ENCODE measurements at regions not wholly inside any gene's neighbourhood (a gene's known extent, or its start where the extent isn't known, plus 50 kb on each side); places are given as distances from the start of the nearest gene placed in this dataset.

DNA sequence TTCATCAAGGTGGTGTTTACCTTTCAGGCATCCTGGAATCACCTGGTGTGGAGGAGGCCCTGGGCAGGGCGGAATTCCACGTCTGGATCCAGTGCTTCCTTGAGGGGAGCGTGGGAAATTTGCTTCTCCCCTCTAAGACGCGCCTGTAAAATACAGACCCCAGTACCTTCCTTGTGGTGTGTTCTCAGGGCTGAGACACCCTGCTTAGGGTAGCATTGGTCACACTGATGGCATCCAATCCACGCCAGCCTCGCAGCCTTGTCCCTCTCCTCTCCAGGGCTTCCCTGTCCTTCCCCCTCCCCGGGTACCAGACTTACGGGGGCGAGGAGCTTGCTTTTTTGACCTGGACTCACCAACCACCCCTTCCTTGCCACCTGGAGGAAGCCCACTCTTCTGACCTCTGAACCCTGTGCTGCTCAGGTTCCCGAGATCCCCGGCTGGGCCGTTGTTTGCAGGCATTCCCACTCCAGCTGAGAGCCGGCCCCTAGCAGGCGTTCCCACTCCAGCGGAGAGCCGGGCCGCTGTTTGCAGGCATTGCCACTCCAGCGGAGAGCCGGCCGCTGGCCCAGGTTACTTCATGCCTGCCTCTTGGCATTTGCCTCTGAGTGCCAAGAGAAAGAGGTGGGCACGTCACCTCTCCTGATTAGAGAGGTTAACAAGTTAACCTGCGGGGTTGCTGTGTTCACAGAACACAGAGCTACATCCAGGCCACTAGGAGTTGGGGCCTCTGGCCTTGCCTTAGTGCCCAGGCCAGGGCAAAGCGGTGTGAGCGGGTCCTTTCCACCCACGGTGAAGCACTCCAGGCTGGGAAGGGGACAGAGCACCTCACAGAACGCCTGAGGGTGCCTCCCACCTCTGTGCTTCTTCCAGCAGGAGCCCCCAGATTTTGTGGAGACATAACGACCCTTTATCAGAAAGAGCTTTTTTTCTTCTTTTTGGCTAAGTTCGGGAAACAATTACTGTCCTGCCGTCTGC, 254.0 kb upstream of the PPP2R2D start:
- POLR2A ChIA-PET: no interaction called here
- no peak overlapping the region for H3K27ac Mint-ChIP-seq
- H3K36me3 Mint-ChIP-seq (ENCODE audit: low read depth): no peaks in the 10 kb centered on the region
- no peak overlapping the region for H3K4me3 Mint-ChIP-seq
- no peak for DNase-seq
- H3K9me3 Mint-ChIP-seq: no peaks in the 10 kb centered on the region
- CTCF ChIA-PET: no interaction called here
- H3K27me3 Mint-ChIP-seq: peaks cover 2% of the 10 kb centered on the region
- H3K4me1 Mint-ChIP-seq: no peaks in the 10 kb centered on the region

DNA sequence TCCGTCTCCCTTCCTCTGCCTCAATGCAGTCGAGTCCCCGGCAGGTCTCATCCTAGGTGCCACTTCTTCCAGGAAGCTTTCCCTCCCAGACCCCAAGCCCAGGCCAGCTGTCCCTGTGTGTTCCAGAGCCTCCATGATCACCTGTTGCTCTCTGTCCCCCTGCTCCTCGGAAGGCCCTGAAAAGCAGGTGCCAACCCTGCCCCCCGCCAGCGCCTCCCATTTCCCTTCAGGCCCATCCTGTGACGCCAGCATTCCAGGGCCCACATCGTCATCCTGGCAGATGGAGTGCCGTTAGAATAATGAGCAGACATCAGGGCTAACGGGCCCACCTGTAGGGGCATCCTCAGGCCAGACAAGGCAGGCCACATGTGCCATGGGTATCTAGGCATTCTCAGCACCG, 253.0 kb upstream of the PPP2R2D start:
- Mint-ChIP-seq H3K4me3 (no peak overlapping the region), H3K27me3 (peaks cover 2% of the 10 kb centered on the region), H3K27ac (no peak overlapping the region), H3K9me3 (no peaks in the 10 kb centered on the region), H3K4me1 (no peaks in the 10 kb centered on the region), H3K36me3 (ENCODE audit: low read depth) (no peaks in the 10 kb centered on the region)
- POLR2A ChIA-PET: no interaction called here
- DNase-seq: no peak
- CTCF ChIA-PET: no interaction called here

DNA sequence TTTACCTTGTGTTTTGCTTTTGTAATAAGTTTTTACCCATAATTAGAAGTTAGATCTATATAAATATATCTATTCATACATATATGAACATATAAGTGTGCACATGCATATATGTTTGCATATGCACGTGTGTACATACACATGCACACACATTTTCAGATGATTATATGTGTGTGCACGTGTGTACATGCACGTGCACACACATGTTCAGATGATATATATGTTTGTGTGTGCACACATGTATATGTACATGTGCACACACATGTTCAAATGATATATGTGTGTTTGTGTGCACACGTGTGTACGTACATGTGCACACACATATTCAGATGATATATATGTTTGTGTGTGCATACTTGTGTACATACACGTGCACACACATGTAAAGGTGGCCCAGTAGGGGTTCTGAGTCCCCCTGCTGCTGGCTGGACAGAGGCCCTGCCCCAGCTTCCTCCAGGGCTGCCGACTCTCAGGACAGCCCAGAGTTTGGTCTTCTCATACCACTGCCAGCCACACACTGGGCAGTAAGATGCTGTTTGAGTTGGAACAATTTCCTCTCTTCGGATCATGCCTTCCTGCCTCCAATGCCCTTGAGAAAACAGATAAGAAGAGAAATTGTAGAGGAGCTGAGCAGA, 252.3 kb upstream of the PPP2R2D start:
- DNase-seq: no peak
- ChIA-PET POLR2A (no interaction called here), CTCF (no interaction called here)
- H3K27me3 Mint-ChIP-seq: peaks cover 2% of the 10 kb centered on the region
- H3K4me3 Mint-ChIP-seq: no peak overlapping the region
- H3K4me1 Mint-ChIP-seq: no peaks in the 10 kb centered on the region
- H3K36me3 Mint-ChIP-seq (ENCODE audit: low read depth): no peaks in the 10 kb centered on the region
- H3K9me3 Mint-ChIP-seq: no peaks in the 10 kb centered on the region
- no peak overlapping the region for H3K27ac Mint-ChIP-seq

DNA sequence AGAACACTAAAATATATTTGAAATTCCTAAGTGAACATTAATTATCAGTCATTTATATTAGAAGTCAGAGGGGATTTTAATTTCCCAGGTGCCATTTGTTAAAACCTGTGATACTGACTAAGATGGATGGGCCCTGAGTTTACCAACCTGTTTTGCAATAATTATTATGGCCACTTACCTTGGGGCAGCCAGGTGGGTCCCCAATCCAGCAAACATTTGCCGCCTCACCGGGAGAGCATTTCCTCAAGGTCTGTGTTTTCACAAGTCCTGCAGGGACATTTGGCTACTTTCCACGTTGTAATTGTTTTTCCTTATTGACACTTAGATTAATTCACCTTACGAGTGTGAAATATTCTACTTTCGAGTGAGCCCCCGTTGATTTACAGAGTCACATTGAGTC, 251.2 kb upstream of the PPP2R2D start:
- DNase-seq: no peak
- no peaks in the 10 kb centered on the region for H3K36me3 Mint-ChIP-seq (ENCODE audit: low read depth)
- peaks cover 2% of the 10 kb centered on the region for H3K27me3 Mint-ChIP-seq
- no peaks in the 10 kb centered on the region for H3K9me3 Mint-ChIP-seq
- H3K4me3 Mint-ChIP-seq: no peak overlapping the region
- H3K27ac Mint-ChIP-seq: no peak overlapping the region
- no peaks in the 10 kb centered on the region for H3K4me1 Mint-ChIP-seq
- ChIA-PET POLR2A (no interaction called here), CTCF (no interaction called here)

DNA sequence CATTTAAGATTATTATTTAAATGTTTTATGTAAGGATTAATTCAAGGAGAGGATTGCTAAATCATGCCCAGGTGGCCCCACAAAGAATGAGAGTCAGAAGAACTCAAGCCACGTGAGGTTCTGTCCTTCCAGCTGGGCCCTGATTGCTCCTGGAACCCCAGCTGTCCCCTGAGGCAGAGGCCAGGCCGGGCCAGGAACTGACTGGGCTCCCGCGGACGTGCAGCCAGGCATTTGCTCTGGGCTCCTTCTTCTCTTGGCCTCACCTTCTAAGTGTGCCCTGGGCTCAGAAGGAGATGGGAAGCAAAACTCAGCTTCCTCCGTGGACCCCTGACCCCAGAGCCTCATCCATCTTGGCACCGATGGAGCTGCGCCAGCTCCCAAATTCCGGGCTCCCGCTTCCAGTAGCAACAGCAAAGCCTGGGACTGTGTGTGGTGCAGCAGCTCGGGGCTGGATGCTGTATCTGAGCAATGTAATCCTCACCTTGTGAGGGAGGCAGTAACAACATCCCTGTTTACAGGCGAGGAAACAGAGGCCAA, 250.6 kb upstream of the PPP2R2D start:
- no peaks in the 10 kb centered on the region for H3K36me3 Mint-ChIP-seq (ENCODE audit: low read depth)
- no peak overlapping the region for H3K27ac Mint-ChIP-seq
- ChIA-PET CTCF (no interaction called here), POLR2A (no interaction called here)
- no peaks in the 10 kb centered on the region for H3K9me3 Mint-ChIP-seq
- H3K27me3 Mint-ChIP-seq: peaks cover 2% of the 10 kb centered on the region
- H3K4me1 Mint-ChIP-seq: no peaks in the 10 kb centered on the region
- DNase-seq: no peak
- H3K4me3 Mint-ChIP-seq: no peak overlapping the region

DNA sequence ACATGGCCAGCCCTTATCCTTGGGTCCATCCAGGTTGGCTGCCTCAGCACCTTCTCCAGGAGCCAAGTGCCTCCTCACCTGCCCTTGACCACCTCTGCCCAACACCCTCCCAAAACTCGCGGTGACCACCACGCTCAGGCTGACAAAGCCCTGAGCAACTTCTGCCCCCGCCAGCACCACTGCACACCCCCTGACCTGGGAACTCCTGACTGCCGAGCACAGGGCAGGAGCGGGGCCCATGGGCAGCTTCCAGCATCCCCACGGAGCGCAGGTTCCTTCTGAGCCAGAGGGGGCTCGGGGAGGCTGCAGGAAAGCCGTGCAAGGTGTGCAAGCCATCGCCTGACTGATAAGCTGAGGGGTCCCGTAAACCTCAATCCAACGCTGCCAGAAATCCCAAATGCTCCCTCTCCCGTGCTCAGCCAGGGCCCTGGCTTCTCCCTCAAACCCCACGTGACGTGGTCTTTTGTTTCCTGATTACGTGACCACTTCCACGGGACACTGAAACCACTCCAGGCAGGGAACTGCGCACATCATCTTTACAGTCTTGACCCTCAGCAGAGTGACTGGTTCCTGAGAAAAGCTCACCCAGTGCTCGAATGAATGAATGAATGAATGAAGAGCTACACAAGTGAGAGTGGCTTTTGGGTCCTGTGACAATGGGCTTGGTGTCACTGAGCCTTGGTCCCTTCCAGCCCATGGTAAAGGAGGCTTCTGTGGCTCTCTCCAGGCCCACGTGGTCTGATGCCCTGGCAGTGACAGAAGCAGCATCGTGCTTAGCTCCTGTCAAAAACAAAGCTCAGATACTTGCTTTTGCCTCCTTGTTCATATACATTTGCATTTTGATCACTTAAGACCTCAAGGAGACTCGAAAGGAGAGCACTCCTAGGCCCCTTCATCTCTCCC, 249.8 kb upstream of the PPP2R2D start:
- Mint-ChIP-seq H3K4me1 (no peaks in the 10 kb centered on the region), H3K9me3 (no peaks in the 10 kb centered on the region), H3K4me3 (no peak overlapping the region), H3K36me3 (ENCODE audit: low read depth) (no peaks in the 10 kb centered on the region), H3K27ac (no peak overlapping the region), H3K27me3 (peaks cover 2% of the 10 kb centered on the region)
- POLR2A ChIA-PET: no interaction called here
- CTCF ChIA-PET: no interaction called here
- DNase-seq: no peak

DNA sequence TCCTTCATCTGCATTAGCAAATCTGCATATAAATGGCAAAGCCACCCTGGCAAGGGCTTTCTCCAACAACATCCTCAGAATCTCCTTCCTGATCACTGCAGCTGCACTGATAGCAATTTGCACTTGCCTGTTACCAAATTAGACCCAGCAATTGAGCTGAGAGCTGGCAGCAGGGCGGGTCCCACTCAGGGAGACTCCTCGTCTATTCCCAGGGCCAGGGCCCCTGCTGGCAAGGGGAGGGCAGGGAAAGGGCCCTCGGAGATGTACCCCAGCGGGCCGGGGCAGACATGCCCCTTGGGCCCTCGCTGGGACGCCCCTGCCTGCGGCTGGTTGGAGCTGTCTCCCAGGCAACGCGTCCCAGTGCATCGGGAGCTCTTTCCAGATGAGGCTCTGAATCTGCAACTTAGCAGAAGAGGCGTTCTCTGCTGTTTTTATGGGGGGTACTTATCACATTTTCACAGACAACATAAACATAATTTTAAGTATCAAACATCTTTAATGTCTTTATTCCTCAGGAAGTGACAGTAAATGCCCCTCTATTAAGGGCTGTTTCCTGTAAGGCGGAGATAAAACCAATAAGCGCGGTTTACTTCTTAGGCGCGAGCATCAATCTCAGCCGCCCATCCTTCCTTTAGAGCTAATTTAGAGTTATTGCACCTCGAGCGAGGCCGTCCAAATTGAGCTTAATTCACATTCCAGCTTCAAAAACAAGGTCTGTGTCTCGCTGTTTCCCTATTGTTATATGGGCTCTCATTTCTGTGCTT, 249.0 kb upstream of the PPP2R2D start:
- H3K4me1 Mint-ChIP-seq: no peaks in the 10 kb centered on the region
- H3K27ac Mint-ChIP-seq: no peak overlapping the region
- no peak for DNase-seq
- POLR2A ChIA-PET: no interaction called here
- peaks cover 2% of the 10 kb centered on the region for H3K27me3 Mint-ChIP-seq
- H3K4me3 Mint-ChIP-seq: no peak overlapping the region
- no peaks in the 10 kb centered on the region for H3K36me3 Mint-ChIP-seq (ENCODE audit: low read depth)
- H3K9me3 Mint-ChIP-seq: no peaks in the 10 kb centered on the region
- CTCF ChIA-PET: no interaction called here

DNA sequence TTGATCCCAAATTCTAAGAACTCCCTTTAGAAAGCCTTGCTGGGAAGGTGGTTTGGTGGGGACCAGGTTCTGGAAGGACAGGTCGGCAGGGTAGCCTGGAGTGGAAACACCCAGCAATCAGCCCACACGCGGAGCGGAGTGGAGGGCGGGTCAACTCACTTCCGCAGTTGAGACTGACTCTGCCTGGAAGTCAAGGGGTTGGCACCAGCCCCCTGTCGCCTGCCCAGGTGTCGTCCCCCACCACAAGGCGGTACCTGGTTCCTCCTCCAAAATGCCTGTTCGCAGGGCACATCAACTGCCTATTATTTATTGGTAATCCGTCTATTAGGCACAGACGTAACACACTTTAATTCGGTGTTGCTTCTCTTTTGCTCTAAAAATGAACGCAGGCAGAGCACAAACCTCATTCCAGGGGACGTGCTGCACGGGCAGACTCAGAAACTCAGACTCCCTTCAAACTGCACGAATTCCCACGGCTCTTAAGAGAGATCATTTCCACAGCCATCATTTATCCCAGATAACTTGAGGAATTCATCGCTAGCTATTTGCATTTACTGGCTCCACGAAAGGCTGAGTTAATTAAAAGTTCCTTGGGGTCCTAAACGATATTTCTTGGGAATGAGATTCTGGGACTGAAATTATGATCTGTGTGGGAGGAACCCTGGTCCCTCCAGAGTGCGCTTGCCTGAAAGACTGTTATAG, 248.2 kb upstream of the PPP2R2D start:
- Mint-ChIP-seq H3K27ac (no peak overlapping the region), H3K27me3 (peaks cover 2% of the 10 kb centered on the region), H3K36me3 (ENCODE audit: low read depth) (no peaks in the 10 kb centered on the region), H3K4me3 (no peak overlapping the region), H3K9me3 (no peaks in the 10 kb centered on the region), H3K4me1 (no peaks in the 10 kb centered on the region)
- no peak for DNase-seq
- ChIA-PET POLR2A (no interaction called here), CTCF (no interaction called here)

DNA sequence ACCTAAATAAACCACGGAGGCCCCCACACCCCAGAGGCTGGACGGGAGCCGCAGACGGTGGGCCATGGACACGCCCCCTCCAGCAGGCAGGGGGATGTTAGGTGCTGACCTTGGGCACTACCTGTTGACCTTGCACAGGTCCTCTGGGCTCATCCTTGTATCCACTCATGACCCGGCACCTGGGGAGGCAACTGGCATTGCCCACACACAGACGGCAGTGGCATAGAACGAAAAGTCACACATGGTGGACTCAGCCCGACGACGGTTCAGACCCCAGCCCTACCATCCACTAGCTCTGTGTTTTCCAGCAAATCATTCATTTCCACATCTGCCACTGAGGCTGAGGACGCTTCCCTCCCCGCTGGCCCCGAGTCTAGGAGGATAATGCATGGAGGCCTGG, 247.7 kb upstream of the PPP2R2D start:
- ChIA-PET POLR2A (no interaction called here), CTCF (no interaction called here)
- Mint-ChIP-seq H3K4me1 (no peaks in the 10 kb centered on the region), H3K27ac (no peak overlapping the region), H3K9me3 (no peaks in the 10 kb centered on the region), H3K4me3 (no peak overlapping the region), H3K36me3 (ENCODE audit: low read depth) (no peaks in the 10 kb centered on the region), H3K27me3 (peaks cover 2% of the 10 kb centered on the region)
- DNase-seq: no peak

DNA sequence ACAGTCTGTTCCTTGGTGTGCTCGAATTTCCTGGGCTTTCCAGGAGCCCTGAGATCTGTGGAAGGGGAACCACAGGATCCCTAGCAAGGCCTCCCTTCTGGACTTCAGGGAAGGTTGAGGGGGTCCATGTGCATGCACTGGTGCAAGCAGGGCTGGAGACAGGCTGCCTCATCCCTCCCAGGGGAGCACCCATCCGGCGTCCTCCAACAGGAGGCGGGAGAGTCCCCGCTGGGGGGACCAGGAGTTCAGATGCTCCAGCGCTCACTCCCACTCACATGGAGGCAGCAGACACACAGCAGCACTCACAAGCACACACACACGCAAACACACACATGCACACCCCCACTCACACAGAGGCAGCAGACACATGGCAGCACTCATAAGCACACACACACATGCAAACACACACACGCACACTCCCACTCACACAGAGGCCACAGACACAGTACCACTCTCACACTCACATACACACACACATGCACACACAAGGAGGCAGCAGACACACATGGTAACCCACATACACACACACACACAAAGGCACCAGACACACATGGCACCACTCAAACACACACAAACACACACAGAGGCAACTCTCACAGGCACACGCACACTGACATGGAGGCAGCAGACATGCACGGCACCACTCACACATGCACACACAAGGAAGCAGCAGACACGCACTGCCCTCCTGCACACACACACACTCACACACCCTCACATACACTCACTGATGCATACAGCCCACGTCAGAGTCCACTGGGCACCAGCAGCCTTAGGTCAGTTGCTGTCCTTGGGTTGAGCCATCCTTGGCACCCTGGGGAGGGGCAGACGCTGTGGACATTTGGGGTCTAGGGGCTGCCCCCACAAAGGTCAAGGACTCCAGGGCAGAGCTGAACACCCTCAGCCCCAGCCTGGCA, 247.0 kb upstream of the PPP2R2D start:
- no peaks in the 10 kb centered on the region for H3K36me3 Mint-ChIP-seq (ENCODE audit: low read depth)
- peaks cover 2% of the 10 kb centered on the region for H3K27me3 Mint-ChIP-seq
- H3K4me1 Mint-ChIP-seq: no peaks in the 10 kb centered on the region
- no peak for DNase-seq
- H3K9me3 Mint-ChIP-seq: no peaks in the 10 kb centered on the region
- no peak overlapping the region for H3K27ac Mint-ChIP-seq
- POLR2A ChIA-PET: no interaction called here
- CTCF ChIA-PET: no interaction called here
- H3K4me3 Mint-ChIP-seq: no peak overlapping the region

DNA sequence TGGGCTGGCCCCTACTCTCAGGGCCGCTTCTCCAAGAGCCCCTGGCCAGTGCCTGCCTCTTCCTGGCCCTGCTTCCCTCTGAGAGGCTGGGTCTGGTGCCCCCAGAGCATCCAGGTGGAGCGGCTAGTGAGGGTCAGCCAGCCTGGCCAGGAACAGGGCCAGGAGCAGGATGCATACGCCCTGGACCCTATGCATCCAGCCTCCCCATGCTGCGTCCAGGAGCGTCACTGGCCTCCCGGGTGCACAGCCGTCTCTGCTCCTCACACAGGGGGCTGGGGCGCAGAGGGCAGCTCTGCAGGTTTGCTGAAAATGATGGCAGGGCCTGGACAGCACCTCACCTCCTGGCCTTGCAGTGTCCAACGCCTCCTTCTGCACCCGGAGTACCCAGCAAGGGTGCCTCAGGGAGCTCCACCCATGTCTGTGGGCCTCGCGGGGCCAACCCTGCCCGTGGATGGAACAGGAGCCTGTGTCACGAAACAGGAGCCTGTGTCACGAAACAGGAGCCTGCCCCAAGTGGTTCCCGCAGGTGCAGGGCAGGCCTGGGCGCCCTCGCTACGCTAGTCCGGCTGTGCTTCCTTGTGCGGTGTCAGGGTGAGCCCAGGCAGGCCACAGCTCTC, 246.2 kb upstream of the PPP2R2D start:
- DNase-seq: no peak
- CTCF ChIA-PET: no interaction called here
- Mint-ChIP-seq H3K27me3 (peaks cover 2% of the 10 kb centered on the region), H3K4me3 (no peak overlapping the region), H3K4me1 (no peaks in the 10 kb centered on the region), H3K9me3 (no peaks in the 10 kb centered on the region), H3K36me3 (ENCODE audit: low read depth) (no peaks in the 10 kb centered on the region), H3K27ac (no peak overlapping the region)
- POLR2A ChIA-PET: no interaction called here
